ENCODE measurements at regions not wholly inside any gene's neighbourhood (a gene's known extent, or its start where the extent isn't known, plus 50 kb on each side); places are given as distances from the start of the nearest gene placed in this dataset.

DNA sequence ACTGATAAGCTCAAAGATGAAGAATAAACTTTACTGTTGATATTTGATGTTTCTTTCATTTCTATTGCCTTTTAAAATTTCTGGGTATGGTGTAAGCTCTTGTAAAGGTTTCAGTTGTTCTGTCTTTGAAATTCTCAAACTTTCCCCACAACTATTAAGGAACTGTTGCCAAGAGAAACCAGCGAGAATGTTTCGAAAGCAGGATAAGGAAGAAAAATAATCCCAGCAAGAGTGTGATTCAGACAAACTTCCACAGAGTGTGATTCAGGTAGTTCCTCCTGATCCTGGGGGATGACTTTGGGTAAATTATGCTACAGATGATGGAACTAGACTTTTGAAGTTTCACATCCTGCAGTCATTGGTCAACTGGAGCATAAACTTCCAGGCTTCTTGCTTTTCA lies 632.0 kb downstream of the NSUN3 start:
- DNase-seq (ENCODE audit: low read depth, low spot score) = peak; percentile 65

- no peak for DNase-seq (ENCODE audit: low read depth, low spot score)
These were observed 641.6 kb downstream of the NSUN3 start for GRCh38 chr3:94704467-94704866.

DNA sequence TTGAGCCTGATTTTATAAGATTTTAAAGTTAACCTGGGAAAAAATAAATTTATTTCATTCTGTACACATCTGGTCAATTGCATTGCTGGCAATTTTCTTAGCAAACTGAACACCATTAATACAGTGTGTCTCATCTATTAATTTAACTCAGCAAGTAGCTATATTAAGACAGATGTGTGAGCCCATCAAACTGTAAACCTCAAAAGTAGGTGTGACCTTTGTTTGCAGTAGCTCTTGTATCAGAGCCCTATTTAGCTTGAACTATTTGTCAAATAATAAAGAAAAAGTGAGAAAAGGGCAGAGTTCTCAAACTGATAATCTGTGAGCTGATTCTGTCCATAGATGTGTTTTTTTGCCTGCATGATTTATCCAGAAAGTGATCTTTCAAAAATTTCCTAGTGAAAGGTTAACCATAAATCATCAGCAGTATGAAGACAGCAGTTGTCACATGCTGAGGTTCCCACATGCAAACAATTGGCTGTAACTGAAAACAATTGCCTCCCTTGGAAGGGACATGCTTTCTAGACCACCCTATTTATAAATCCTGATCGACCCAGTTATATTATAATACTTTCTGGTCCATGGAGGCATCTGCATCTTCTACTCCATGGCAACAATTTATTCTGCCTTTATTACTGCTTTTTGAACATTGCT lies 646.5 kb downstream of the NSUN3 start:
- no peak for DNase-seq (ENCODE audit: low read depth, low spot score)

DNA sequence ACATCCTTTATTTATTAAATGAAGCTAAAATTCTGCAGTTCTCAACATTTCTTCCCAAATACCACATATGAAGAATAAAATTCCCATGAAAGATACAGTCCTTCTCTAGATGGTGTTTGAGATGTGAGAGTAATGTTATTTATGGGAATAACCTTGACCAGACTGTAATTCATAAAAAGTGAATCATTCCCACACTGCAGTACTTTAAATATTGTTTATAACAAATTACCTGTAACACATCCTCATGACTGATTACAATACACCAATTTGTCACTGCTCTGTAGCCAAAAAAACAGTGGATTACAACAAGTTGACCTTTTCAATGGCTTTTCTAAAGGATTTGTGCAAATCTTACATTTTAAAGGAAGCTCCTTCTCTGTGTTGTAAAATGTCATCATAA lies 651.3 kb downstream of the NSUN3 start:
- DNase-seq (ENCODE audit: low read depth, low spot score) = no peak

- peak; percentile 8 for DNase-seq (ENCODE audit: low read depth, low spot score)
These were observed 653.6 kb downstream of the NSUN3 start for GRCh38 chr3:94716326-94717018.

DNA sequence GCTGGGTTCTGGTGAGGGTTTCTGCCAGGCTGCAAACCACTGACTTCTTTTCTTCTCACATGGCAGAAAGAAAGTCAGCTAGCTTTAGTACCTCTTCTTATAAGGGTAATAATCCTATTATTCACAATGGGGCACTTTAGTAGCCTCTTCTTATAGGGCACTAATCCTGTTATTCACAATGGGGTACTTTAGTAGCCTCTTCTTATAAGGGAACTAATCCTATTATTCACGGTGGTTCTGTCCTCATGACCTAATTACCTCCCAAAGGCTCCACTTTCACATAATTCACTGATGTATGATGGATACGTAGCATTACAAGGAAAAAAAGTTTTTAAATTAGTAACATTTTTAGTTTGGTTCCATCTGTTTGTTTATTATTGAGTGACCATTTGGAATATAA lies 671.3 kb downstream of the NSUN3 start:
- DNase-seq (ENCODE audit: low read depth, low spot score) = no peak

- no peak for DNase-seq (ENCODE audit: low read depth, low spot score)
These were observed 672.5 kb downstream of the NSUN3 start for GRCh38 chr3:94735354-94735753.

DNA sequence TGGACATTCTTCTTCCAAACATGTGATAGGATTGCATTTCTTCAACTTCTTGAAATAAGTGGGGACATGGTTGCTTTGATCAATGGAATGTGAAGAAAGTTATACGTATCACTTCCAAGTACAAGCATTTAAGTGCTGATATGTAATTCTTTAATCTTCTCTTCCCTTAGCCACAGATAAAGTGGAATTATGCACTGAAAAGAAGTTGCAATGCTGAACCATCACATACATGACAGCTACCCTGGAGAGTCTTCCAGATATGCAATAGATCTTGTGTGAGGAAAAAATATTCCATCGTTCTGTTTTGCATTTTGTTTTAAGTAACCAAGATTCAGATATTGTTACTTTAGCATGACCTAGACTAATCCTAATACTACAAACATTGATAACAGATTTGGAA lies 674.3 kb downstream of the NSUN3 start:
- DNase-seq (ENCODE audit: low read depth, low spot score) = no peak

DNA sequence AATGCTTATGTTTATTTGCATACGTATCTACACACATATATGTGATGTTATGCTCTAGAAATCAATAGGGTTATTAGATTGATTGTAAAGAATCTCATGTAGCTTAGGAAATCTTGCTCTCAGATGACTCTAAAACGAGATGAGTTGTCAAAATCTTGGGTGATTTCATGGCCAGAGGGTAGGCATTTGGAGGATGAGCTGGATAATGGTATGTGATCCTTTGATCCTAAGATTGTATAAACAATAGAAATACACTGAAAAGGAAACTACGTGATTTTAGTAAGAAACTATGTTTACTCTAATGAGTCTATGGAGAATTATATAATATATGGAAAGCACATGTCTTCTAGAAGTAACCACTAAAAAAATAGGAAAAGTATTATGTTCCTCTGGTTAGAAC lies 676.6 kb downstream of the NSUN3 start:
- no peak for DNase-seq (ENCODE audit: low read depth, low spot score)

- no peak for DNase-seq (ENCODE audit: low read depth, low spot score)
These were observed 695.9 kb downstream of the NSUN3 start for GRCh38 chr3:94758751-94759150.

GRCh38 chr3:94772402-94772801 lies 709.5 kb downstream of the NSUN3 start:
- no peak for DNase-seq (ENCODE audit: low read depth, low spot score)

DNA sequence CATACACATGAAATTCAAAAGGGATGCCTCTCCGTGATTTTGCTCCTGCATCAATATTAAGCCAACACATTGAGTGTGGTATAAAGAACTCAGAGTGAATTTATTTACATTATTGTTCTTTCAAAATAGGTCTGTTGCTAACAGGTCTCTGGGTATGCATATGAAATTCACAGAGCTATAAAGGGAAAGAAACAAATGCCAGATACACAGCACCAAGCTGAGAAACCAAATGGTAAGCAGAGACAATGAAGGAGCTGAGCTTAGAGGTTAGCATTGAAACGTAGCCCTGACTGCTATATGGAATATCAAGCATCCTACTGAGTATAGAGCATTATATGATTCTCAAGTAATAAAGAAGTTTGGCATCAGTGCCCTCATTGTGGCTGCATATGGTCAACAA lies 712.9 kb downstream of the NSUN3 start:
- no peak for DNase-seq (ENCODE audit: low read depth, low spot score)

- no peak for DNase-seq (ENCODE audit: low read depth, low spot score)
These were observed 713.6 kb downstream of the NSUN3 start for GRCh38 chr3:94776401-94776915.

DNA sequence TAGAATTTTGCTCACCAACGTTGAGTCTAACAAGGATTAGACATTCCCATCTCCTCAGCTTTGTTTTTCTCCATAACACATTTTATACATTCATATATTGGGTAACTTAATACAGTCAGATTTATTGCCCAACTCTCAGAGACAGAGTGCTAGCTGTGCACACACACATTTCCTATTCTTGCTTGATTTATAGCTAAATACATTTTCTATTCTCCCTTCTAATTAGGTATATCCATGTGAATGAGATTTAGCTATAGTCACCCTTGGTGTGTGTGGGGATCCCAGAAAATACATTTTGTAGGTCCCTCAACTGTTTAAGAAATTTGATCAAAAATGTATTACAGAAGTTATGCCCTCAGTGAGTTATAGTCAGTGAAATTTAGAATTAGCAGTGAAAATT lies 715.4 kb downstream of the NSUN3 start:
- DNase-seq (ENCODE audit: low read depth, low spot score) = no peak

DNA sequence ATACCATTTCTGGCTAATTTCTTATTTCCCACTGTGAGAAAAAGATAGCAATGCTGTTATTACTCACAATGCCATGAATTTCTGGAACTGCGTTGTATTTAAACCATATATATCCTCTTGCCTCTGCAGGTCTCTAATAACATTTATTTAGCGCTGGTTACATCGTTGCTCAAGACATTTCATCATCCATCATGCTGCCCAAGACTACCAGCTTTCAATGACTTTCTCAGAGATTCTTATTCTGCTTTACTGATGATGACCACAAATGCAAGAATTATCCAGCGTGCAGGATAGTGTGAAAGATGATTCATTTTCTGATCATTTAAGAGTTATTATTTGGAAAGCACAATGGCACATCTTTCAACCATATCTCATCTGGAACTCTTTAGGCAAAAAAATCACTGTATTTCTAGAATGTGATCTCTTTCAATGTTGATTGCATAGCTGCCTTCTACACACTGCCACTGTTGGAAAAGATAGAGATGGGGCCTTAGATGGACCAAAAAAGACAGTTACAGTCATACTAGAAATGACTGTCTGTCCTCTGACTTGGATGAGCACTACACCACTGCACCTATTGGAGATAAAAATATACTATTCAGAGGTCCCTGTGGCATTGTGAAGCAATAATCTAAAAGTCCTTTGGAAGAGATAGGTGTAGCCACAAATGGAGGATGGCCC lies 716.1 kb downstream of the NSUN3 start:
- no peak for DNase-seq (ENCODE audit: low read depth, low spot score)

DNA sequence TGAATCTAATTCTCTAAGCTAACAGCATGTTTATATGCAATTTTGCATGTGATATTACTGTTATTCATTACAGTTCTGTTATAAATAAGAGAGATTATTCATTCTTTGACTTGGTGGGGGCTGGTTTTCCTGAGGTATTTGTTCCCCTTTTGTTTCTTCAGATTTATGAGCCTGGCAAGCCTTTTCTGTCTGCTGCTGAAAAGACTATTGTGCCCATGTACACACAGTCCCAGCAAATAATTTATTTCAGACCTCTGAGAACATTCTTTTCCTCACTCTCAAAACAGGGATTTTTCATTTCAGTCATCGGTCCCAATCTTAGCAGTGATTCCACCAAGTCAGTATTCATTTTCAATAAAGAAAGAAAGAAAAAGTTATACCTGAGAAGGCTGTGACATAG lies 716.8 kb downstream of the NSUN3 start:
- no peak for DNase-seq (ENCODE audit: low read depth, low spot score)

DNA sequence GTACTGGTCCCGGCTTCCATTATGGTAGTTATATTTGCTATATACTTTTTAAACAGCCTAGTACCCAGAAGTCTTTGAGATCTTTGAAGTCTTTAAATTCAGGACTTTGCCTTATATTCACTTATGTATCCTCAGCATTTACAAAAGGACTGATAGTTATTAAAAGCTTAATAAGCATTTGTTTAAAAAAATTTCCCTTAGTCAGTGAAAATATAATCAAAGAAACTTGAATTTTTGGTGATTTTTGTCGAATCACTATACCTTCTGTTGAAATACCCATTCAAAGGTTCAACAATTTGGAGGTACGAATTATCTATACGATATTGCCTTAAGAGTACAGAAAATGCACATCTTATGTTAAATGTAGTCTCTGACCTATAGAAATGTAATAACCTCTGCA lies 721.4 kb downstream of the NSUN3 start:
- no peak for DNase-seq (ENCODE audit: low read depth, low spot score)

DNA sequence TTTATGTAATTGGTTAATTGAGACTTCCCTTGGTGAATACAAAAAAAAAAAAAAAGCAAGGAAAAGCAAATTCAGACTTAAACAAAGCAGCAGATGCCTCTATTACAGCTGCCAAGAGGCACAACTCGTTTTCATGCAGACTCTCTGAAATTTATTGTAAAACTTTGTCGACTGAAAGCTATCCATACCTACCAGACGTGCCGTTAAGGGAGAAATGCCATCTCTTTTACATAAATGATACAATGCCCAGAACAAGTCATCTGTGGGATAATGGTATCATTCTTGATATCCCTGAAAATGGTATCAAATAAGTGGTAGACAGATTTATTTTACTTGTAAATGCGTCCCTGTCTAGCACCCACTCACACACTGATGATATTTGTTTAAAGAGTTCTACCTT lies 724.2 kb downstream of the NSUN3 start:
- no peak for DNase-seq (ENCODE audit: low read depth, low spot score)

- DNase-seq (ENCODE audit: low read depth, low spot score) = no peak
These were observed 724.9 kb downstream of the NSUN3 start for GRCh38 chr3:94787734-94788270.

DNA sequence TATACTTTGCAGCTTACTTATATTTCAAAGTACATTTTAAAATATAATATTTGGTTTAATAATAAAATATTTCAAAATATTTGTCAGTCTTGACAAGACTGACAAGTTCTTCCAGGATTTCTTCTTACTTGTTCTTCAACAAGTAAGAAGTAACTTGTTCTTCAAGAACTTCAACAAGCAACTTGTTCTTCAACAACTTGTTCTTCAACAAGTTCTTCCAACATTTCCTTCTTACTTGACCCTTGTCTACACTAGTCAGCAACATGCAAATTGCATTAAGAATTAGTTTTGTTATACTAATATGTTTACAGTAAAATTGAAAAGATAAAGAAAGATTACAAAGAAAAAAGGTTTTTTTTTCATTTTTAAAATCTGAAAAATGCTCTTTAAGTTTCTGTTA lies 731.7 kb downstream of the NSUN3 start:
- no peak for DNase-seq (ENCODE audit: low read depth, low spot score)

DNA sequence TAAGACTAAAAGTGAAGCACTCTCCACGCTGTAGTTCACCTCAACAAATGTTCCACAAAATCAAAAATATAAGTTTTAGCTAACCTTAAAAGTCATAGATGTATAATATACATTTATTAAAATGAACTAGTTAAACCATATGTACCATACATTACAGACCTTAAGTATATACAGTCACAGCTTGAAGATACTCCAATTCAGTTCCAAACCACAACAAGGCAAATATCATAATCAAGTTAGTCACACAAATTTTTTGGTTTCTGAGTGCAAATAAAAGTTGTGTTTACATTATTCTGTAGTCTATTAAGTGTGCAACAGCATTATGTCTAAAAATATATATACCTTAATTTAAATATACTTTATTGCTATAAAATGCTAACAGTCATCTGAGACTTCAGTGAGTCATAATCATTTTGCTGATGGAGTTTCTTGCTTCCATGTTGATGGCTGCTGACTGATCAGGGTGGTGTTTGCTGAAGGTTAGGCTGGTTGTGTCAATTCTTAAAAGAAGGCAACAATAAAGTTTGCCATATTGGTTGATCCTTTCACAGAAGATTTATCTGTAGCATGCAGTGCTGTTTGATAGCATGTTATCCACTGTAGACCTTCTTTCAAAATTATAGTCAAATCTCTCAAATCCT lies 736.7 kb downstream of the NSUN3 start:
- DNase-seq (ENCODE audit: low read depth, low spot score) = no peak

DNA sequence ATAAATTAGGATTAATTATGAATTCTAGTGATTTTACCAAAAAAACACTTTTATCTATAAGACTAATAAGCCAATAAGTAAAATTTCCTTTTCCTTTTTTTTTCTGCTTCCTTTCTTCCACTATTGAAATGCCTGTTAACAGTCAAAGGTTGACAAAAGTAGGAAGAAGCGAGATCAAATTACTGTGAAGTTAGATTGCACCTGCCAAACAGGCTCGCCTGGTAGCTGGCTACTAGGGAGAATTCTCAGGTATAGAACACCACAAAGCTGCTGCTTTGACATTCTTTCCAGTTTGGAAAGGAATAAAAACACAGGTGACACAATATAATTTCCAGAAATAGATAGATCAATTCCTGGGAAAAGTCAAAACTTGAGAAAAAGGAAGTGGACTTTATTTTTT lies 749.0 kb downstream of the NSUN3 start:
- no peak for DNase-seq (ENCODE audit: low read depth, low spot score)
